Stimulated activated naive B cell treated with anti-CD40 and anti-IgM and Interleukin-4, amounts not matched to agents 10 μg/mL and 1 μg/mL and 100 μg/mL, for 72 hours (primary cell): ENCODE measurements at regions not wholly inside any gene's neighbourhood (a gene's known extent, or its start where the extent isn't known, plus 50 kb on each side); places are given as distances from the start of the nearest gene placed in this dataset.

Source experiments
- ATAC-seq, 2 donors: fragments of 150-1000 bp; cut with Tn5 transposase; replicated peaks; 2 replicates each; pipeline ENCODE4 v1.10.0; 2021; ENCODE audit warnings: moderate library complexity in 1 of 2
- DNase-seq: peaks from one replicate; pipeline ENCODE4 v3.0.0; 2021
- H3K27ac Mint-ChIP-seq: one replicate; pipeline ENCODE4 v1.8.0; 2022; ENCODE audit warnings: mild to moderate bottlenecking, mixed read lengths
- H3K27me3 Mint-ChIP-seq, 2 donors: one replicate each; pipeline ENCODE4 v1.8.0; 2022; ENCODE audit warnings: mixed read lengths in 2 of 2
- H3K36me3 Mint-ChIP-seq, 2 donors: one replicate each; pipeline ENCODE4 v1.8.0; 2022; ENCODE audit warnings: mixed read lengths in 2 of 2, mild to moderate bottlenecking in 1 of 2
- H3K4me1 Mint-ChIP-seq, 2 donors: one replicate each; pipeline ENCODE4 v1.8.0; 2022; ENCODE audit warnings: mixed read lengths in 2 of 2, mild to moderate bottlenecking in 1 of 2
- H3K4me3 Mint-ChIP-seq, 2 donors: one replicate each; pipeline ENCODE4 v1.8.0; 2022; ENCODE audit warnings: mild to moderate bottlenecking in 2 of 2, mixed read lengths in 2 of 2, moderate library complexity in 1 of 2
- H3K9me3 Mint-ChIP-seq, 2 donors: one replicate each; pipeline ENCODE4 v1.8.0; 2022; ENCODE audit warnings: mixed read lengths in 2 of 2, mild to moderate bottlenecking in 1 of 2

GRCh38 chr4:149135062-149135461, 680.6 kb downstream of the IQCM start:
- Mint-ChIP-seq H3K9me3 (peaks cover 5 to 7% of the 10 kb centered on the region in 2 donors), H3K27ac (no peak overlapping the region), H3K4me3 (no peak overlapping the region), H3K36me3 (no peaks in the 10 kb centered on the region), H3K27me3 (no peaks in the 10 kb centered on the region), H3K4me1 (no peaks in the 10 kb centered on the region)
- DNase-seq: no peak
- ATAC-seq: no peak

- no peak for DNase-seq
- Mint-ChIP-seq H3K9me3 (no peaks in the 10 kb centered on the region), H3K27ac (no peak overlapping the region), H3K36me3 (no peaks in the 10 kb centered on the region), H3K27me3 (no peaks in the 10 kb centered on the region), H3K4me1 (no peaks in the 10 kb centered on the region), H3K4me3 (no peak overlapping the region)
- ATAC-seq: no peak
These were observed 678.8 kb upstream of the NR3C2 start for GRCh38 chr4:149121023-149121404.

GRCh38 chr4:149120331-149121022, 678.3 kb upstream of the NR3C2 start:
- DNase-seq: no peak
- H3K36me3 Mint-ChIP-seq: no peaks in the 10 kb centered on the region
- no peak overlapping the region for H3K4me3 Mint-ChIP-seq
- no peaks in the 10 kb centered on the region for H3K4me1 Mint-ChIP-seq
- ATAC-seq: no peak
- no peaks in the 10 kb centered on the region for H3K27me3 Mint-ChIP-seq
- no peaks in the 10 kb centered on the region for H3K9me3 Mint-ChIP-seq
- no peak overlapping the region for H3K27ac Mint-ChIP-seq

GRCh38 chr4:149116806-149117205, 674.6 kb upstream of the NR3C2 start:
- Mint-ChIP-seq H3K9me3 (no peaks in the 10 kb centered on the region), H3K36me3 (no peaks in the 10 kb centered on the region), H3K27ac (no peak overlapping the region), H3K27me3 (no peaks in the 10 kb centered on the region), H3K4me1 (no peaks in the 10 kb centered on the region), H3K4me3 (no peak overlapping the region)
- no peak for ATAC-seq
- no peak for DNase-seq

GRCh38 chr4:149113804-149114430, 671.7 kb upstream of the NR3C2 start:
- no peak for DNase-seq
- Mint-ChIP-seq H3K9me3 (peaks cover 0 to 2% of the 10 kb centered on the region in 2 donors), H3K4me1 (no peaks in the 10 kb centered on the region), H3K4me3 (no peak overlapping the region), H3K27ac (no peak overlapping the region), H3K36me3 (no peaks in the 10 kb centered on the region), H3K27me3 (no peaks in the 10 kb centered on the region)
- ATAC-seq: no peak

GRCh38 chr4:149112109-149112508, 669.9 kb upstream of the NR3C2 start:
- no peak for DNase-seq
- Mint-ChIP-seq H3K27me3 (no peaks in the 10 kb centered on the region), H3K9me3 (peaks cover 0 to 2% of the 10 kb centered on the region in 2 donors), H3K4me1 (no peaks in the 10 kb centered on the region), H3K4me3 (no peak overlapping the region), H3K27ac (no peak overlapping the region), H3K36me3 (no peaks in the 10 kb centered on the region)
- no peak for ATAC-seq

- Mint-ChIP-seq H3K4me1 (no peaks in the 10 kb centered on the region), H3K36me3 (no peaks in the 10 kb centered on the region), H3K27ac (no peak overlapping the region), H3K27me3 (no peaks in the 10 kb centered on the region), H3K4me3 (no peak overlapping the region), H3K9me3 (peaks cover 0 to 2% of the 10 kb centered on the region in 2 donors)
- ATAC-seq: no peak
- no peak for DNase-seq
These were observed 668.3 kb upstream of the NR3C2 start for GRCh38 chr4:149110481-149110880.

- Mint-ChIP-seq H3K36me3 (no peaks in the 10 kb centered on the region), H3K4me3 (no peak overlapping the region), H3K27me3 (no peaks in the 10 kb centered on the region), H3K9me3 (peaks cover 3% of the 10 kb centered on the region in 2 donors), H3K27ac (no peak overlapping the region), H3K4me1 (no peaks in the 10 kb centered on the region)
- no peak for ATAC-seq
- no peak for DNase-seq
These were observed 666.4 kb upstream of the NR3C2 start for GRCh38 chr4:149108626-149109025.

GRCh38 chr4:149102765-149103164, 660.6 kb upstream of the NR3C2 start:
- no peak overlapping the region for H3K4me3 Mint-ChIP-seq
- H3K27ac Mint-ChIP-seq: no peak overlapping the region
- no peaks in the 10 kb centered on the region for H3K27me3 Mint-ChIP-seq
- no peaks in the 10 kb centered on the region for H3K36me3 Mint-ChIP-seq
- DNase-seq: no peak
- H3K4me1 Mint-ChIP-seq: no peaks in the 10 kb centered on the region
- ATAC-seq: no peak
- peaks cover 4 to 12% of the 10 kb centered on the region in 2 donors for H3K9me3 Mint-ChIP-seq

- Mint-ChIP-seq H3K4me3 (no peak overlapping the region), H3K36me3 (no peaks in the 10 kb centered on the region), H3K9me3 (peaks cover 9 to 12% of the 10 kb centered on the region in 2 donors), H3K27me3 (no peaks in the 10 kb centered on the region), H3K4me1 (no peaks in the 10 kb centered on the region), H3K27ac (no peak overlapping the region)
- DNase-seq: no peak
- ATAC-seq: no peak
These were observed 659.4 kb upstream of the NR3C2 start for GRCh38 chr4:149101649-149102048.

GRCh38 chr4:149095811-149096210, 653.6 kb upstream of the NR3C2 start:
- Mint-ChIP-seq H3K27me3 (no peaks in the 10 kb centered on the region), H3K36me3 (no peaks in the 10 kb centered on the region), H3K4me1 (no peaks in the 10 kb centered on the region), H3K9me3 (peaks cover 13 to 14% of the 10 kb centered on the region in 2 donors), H3K27ac (no peak overlapping the region), H3K4me3 (no peak overlapping the region)
- DNase-seq (no peak), ATAC-seq (no peak)

- DNase-seq (no peak), ATAC-seq (no peak)
- Mint-ChIP-seq H3K27me3 (no peaks in the 10 kb centered on the region), H3K27ac (no peak overlapping the region), H3K9me3 (peaks cover 13 to 14% of the 10 kb centered on the region in 2 donors), H3K4me3 (no peak overlapping the region), H3K4me1 (no peaks in the 10 kb centered on the region), H3K36me3 (no peaks in the 10 kb centered on the region)
These were observed 652.8 kb upstream of the NR3C2 start for GRCh38 chr4:149095001-149095400.

GRCh38 chr4:149084144-149084543, 641.9 kb upstream of the NR3C2 start:
- Mint-ChIP-seq H3K4me1 (no peaks in the 10 kb centered on the region), H3K27ac (no peak overlapping the region), H3K4me3 (no peak overlapping the region), H3K9me3 (peaks cover 0 to 3% of the 10 kb centered on the region in 2 donors), H3K36me3 (no peaks in the 10 kb centered on the region), H3K27me3 (no peaks in the 10 kb centered on the region)
- DNase-seq (no peak), ATAC-seq (no peak)

GRCh38 chr4:149077181-149077580, 635.0 kb upstream of the NR3C2 start:
- DNase-seq: no peak
- peaks cover 2 to 3% of the 10 kb centered on the region in 2 donors for H3K9me3 Mint-ChIP-seq

GRCh38 chr4:149076401-149076800, 634.2 kb upstream of the NR3C2 start:
- Mint-ChIP-seq H3K4me1 (no peaks in the 10 kb centered on the region), H3K27ac (no peak overlapping the region), H3K36me3 (no peaks in the 10 kb centered on the region), H3K9me3 (peaks cover 2 to 3% of the 10 kb centered on the region in 2 donors), H3K27me3 (no peaks in the 10 kb centered on the region), H3K4me3 (no peak overlapping the region)
- no peak for DNase-seq
- ATAC-seq: no peak

More at GRCh38 chr4:149077181-149077580, 635.0 kb upstream of the NR3C2 start:
- Mint-ChIP-seq H3K27ac (no peak overlapping the region), H3K27me3 (no peaks in the 10 kb centered on the region), H3K4me1 (no peaks in the 10 kb centered on the region), H3K36me3 (no peaks in the 10 kb centered on the region), H3K4me3 (no peak overlapping the region)
- ATAC-seq: no peak
